GM12878 (cell line): ENCODE measurements at regions not wholly inside any gene's neighbourhood (a gene's known extent, or its start where the extent isn't known, plus 50 kb on each side); places are given as distances from the start of the nearest gene placed in this dataset.

Experiments
- ATAC-seq: fragments of 200-7000 bp; cut with Tn5 transposase; 3 replicates; pipeline ENCODE4 v1.9.1; 2020; ENCODE audit warnings: mild to moderate bottlenecking, moderate library complexity
- BruUV-seq: library from RNA; stranded (reverse); fragments of 400-500 nt; replicated peaks from 2 replicates; lab custom pipeline; 2021; lab: Mats Ljungman, UMichigan
- CTCF ChIA-PET: fragments of 300-600 bp; sonication (Branson Sonifier 250); formaldehyde crosslinking; extraction: SDS; loops from one replicate; lab custom pipeline; 2021; ENCODE audit warnings: inconsistent platforms; lab: Yijun Ruan, JAX
- POLR2A ChIA-PET: fragments of 350-600 bp; formaldehyde crosslinking; extraction: SDS; loops from one replicate; lab custom pipeline; 2021; ENCODE audit warnings: inconsistent platforms; lab: Charles Lee
- RAD21 ChIA-PET: fragments of 300-600 bp; sonication (Branson Sonifier 250); formaldehyde crosslinking; loops from one replicate; lab custom pipeline; 2023; ENCODE audit warnings: antibody characterized with exemption; ENCODE audit not compliant: unreplicated experiment; lab: Charles Lee
- SMC1A ChIA-PET: fragments of 300-600 bp; sonication (Branson Sonifier 250); formaldehyde crosslinking; loops from one replicate; lab custom pipeline; 2023; ENCODE audit not compliant: unreplicated experiment, uncharacterized antibody; lab: Charles Lee
- DNase-seq: peaks from one replicate; pipeline ENCODE4 v3.0.0-alpha.2; 2011; ENCODE audit warnings: low read depth, low spot score
- FAIRE-seq: peaks from 3 replicates; lab custom pipeline; 2011; peaks lifted over from hg19 to GRCh38; lab: Jason Lieb, UNC
- H2AFZ ChIP-seq: 2 replicates; pipeline ENCODE4 v1.6.0; 2011; ENCODE audit warnings: low read depth, low read length, control low read depth; ENCODE audit not compliant: control insufficient read depth
- H3K27ac ChIP-seq: 2 replicates; pipeline ENCODE4 v1.5.1; 2011; ENCODE audit warnings: control low read depth; ENCODE audit not compliant: control insufficient read depth, insufficient read depth
- H3K27me3 ChIP-seq, 2 experiments: replicated peaks in 1 of 2; 2 replicates each; pipeline versions ENCODE4 v1.6.0 to v1.6.1; 2011; ENCODE audit warnings: low read length in 1 of 2; ENCODE audit not compliant: control insufficient read depth in 2 of 2, insufficient read depth in 2 of 2
- H3K36me3 ChIP-seq, 2 experiments: 2 replicates each; pipeline ENCODE4 v1.5.1; 2011; ENCODE audit warnings: low read length in 1 of 2; ENCODE audit not compliant: control insufficient read depth in 2 of 2, insufficient read depth in 2 of 2
- H3K4me1 ChIP-seq: 2 replicates; pipeline ENCODE4 v1.6.1; 2011; ENCODE audit warnings: mild to moderate bottlenecking, low read length, moderate library complexity, mixed read lengths; ENCODE audit not compliant: control insufficient read depth, insufficient read depth
- H3K4me2 ChIP-seq: 2 replicates; pipeline ENCODE4 v1.6.0; 2011; ENCODE audit warnings: control low read depth; ENCODE audit not compliant: control insufficient read depth, insufficient read depth
- H3K4me3 ChIP-seq: fragments of 200-600 bp; sonication (generic); 2 replicates; pipeline ENCODE4 v1.5.1; 2016
- H3K79me2 ChIP-seq: 2 replicates; pipeline ENCODE4 v1.6.0; 2011; ENCODE audit warnings: low read length; ENCODE audit not compliant: control insufficient read depth, insufficient read depth
- H3K9ac ChIP-seq: 2 replicates; pipeline ENCODE4 v1.8.0; 2011; ENCODE audit warnings: low read length, control low read depth, mixed read lengths; ENCODE audit not compliant: control insufficient read depth, insufficient read depth
- H3K9me3 ChIP-seq: replicated peaks from 3 replicates; pipeline ENCODE4 v1.5.1; 2011; ENCODE audit warnings: mild to moderate bottlenecking, low read length; ENCODE audit not compliant: control insufficient read depth, insufficient read depth
- H4K20me1 ChIP-seq: 2 replicates; pipeline ENCODE4 v1.6.0; 2011; ENCODE audit not compliant: control insufficient read depth, insufficient read depth
- CHD4 ChIP-seq: fragments of 200-600 bp; sonication (generic); IDR thresholded peaks from 2 replicates; pipeline ENCODE4 v1.6.1; 2016; ENCODE audit warnings: mild to moderate bottlenecking
- DPF2 ChIP-seq: fragments of 450-650 bp; IDR thresholded peaks from 2 replicates; pipeline ENCODE4 v1.6.1; 2017; ENCODE audit warnings: mild to moderate bottlenecking
- HDAC6 ChIP-seq: fragments of 200-600 bp; sonication (generic); IDR thresholded peaks from one replicate; pipeline ENCODE4 v1.8.0; 2017; ENCODE audit warnings: antibody characterized with exemption; ENCODE audit not compliant: unreplicated experiment
- HSF1 ChIP-seq: fragments of 150-350 bp; IDR thresholded peaks from 2 replicates; pipeline ENCODE4 v1.6.1; 2014; ENCODE audit warnings: mild to moderate bottlenecking, low read depth, low read length
- PAX5 ChIP-seq: IDR thresholded peaks from 2 replicates; pipeline ENCODE4 v1.6.1; 2011; ENCODE audit warnings: low read depth, low read length, borderline replicate concordance
- PKNOX1 ChIP-seq: fragments of 450-650 bp; IDR thresholded peaks from 2 replicates; pipeline ENCODE4 v1.6.1; 2016; ENCODE audit warnings: mild to moderate bottlenecking
- RELA ChIP-seq: fragments of 450-650 bp; IDR thresholded peaks from 2 replicates; pipeline ENCODE4 v1.8.0; 2014; ENCODE audit warnings: borderline replicate concordance; ENCODE audit not compliant: partially characterized antibody
- RFX5 ChIP-seq: IDR thresholded peaks from 2 replicates; pipeline ENCODE4 v1.6.1; 2011; ENCODE audit warnings: low read depth, low read length, improper control_type of control experiment
- SMARCA5 ChIP-seq: fragments of 450-650 bp; IDR thresholded peaks from 2 replicates; pipeline ENCODE4 v1.6.1; 2017; ENCODE audit warnings: mild to moderate bottlenecking
- in situ Hi-C: fragments of 300-500 bp; cut with MboI; formaldehyde crosslinking; loops from 9 replicates; pipeline ENCODE4 v1.14.3; 2018; ENCODE audit warnings: mixed read lengths
- intact Hi-C: fragments of 100-400 bp; cut with micrococcal nuclease; formaldehyde crosslinking; loops from one replicate; pipeline ENCODE4 v1.14.2; 2022; ENCODE audit not compliant: unreplicated experiment

- H2AFZ ChIP-seq = no peak overlapping the region
- no peaks in the 10 kb centered on the region for H3K36me3 ChIP-seq
- ChIA-PET POLR2A (no interaction called here), CTCF (interaction anchor here (0.7 kb wide), 1 partner anchor 782 kb away, joined by 3 read pairs; no protein-coding TSS in a partner anchor), RAD21 (no interaction called here), SMC1A (no interaction called here)
- H3K4me3 ChIP-seq = no peak overlapping the region
- no peak overlapping the region for H3K4me2 ChIP-seq
- no peak for TF ChIP-seq CHD4
- no peak for TF ChIP-seq RELA
- TF ChIP-seq DPF2 = no peak
- no peak for TF ChIP-seq HDAC6
- TF ChIP-seq HSF1 = no peak
- no peak for TF ChIP-seq SMARCA5
- TF ChIP-seq PAX5 = no peak
- no peak for TF ChIP-seq RFX5
- TF ChIP-seq PKNOX1 = no peak
- no peaks in the 10 kb centered on the region for H3K4me1 ChIP-seq
- no peak for FAIRE-seq
- no peaks in the 10 kb centered on the region for H3K9me3 ChIP-seq
- no peak overlapping the region for H3K9ac ChIP-seq
- intact Hi-C loops (no loop called here), in situ Hi-C loops (no loop called here)
- no peak overlapping the region for H3K27ac ChIP-seq
- no peaks in the 10 kb centered on the region for H3K27me3 ChIP-seq
- no peaks in the 10 kb centered on the region for H3K79me2 ChIP-seq
- BruUV-seq = no TSS peak
- DNase-seq = no peak
- no peaks in the 10 kb centered on the region for H4K20me1 ChIP-seq
- ATAC-seq = no peak
Observed at GRCh38 chr4:38373375-38373774, 290.6 kb upstream of the KLF3 start.
